Activated T-cell treated with anti-CD3 and anti-CD28 coated beads, Interleukin-2, amount 50 U/mL, for 72 hours (primary cell): ENCODE measurements at regions not wholly inside any gene's neighbourhood (a gene's known extent, or its start where the extent isn't known, plus 50 kb on each side); places are given as distances from the start of the nearest gene placed in this dataset.

Experiments
- ATAC-seq, 2 donors: fragments of 150-1000 bp; cut with Tn5 transposase; replicated peaks in 1 of 2; 2 replicates each; pipeline ENCODE4 v1.10.0; 2021; ENCODE audit warnings: moderate library complexity in 2 of 2, mild to moderate bottlenecking in 1 of 2
- DNase-seq, 2 donors: peaks; one replicate each; pipeline ENCODE4 v3.0.0; 2021 to 2022; ENCODE audit warnings: mixed read lengths in 1 of 2
- H3K27ac Mint-ChIP-seq: one replicate; pipeline ENCODE4 v1.8.0; 2022; ENCODE audit warnings: mild to moderate bottlenecking, moderate library complexity, mixed read lengths
- H3K27me3 Mint-ChIP-seq: one replicate; pipeline ENCODE4 v1.8.0; 2022; ENCODE audit warnings: low read depth, mixed read lengths
- H3K36me3 Mint-ChIP-seq, 2 donors: one replicate each; pipeline ENCODE4 v1.8.0; 2022; ENCODE audit warnings: mixed read lengths in 2 of 2, mild to moderate bottlenecking in 1 of 2; ENCODE audit not compliant: insufficient read depth in 2 of 2
- H3K4me1 Mint-ChIP-seq: one replicate; pipeline ENCODE4 v1.8.0; 2022; ENCODE audit warnings: low read depth, mixed read lengths
- H3K4me3 Mint-ChIP-seq, 2 donors: one replicate each; pipeline ENCODE4 v1.8.0; 2022; ENCODE audit warnings: mild to moderate bottlenecking in 2 of 2, mixed read lengths in 2 of 2, moderate library complexity in 2 of 2
- H3K9me3 Mint-ChIP-seq, 2 donors: one replicate each; pipeline ENCODE4 v1.8.0; 2022; ENCODE audit warnings: mixed read lengths in 2 of 2

GRCh38 chr13:70473907-70474306 lies 365.7 kb upstream of the KLHL1 start:
- DNase-seq (no peak), ATAC-seq (no peak)
- Mint-ChIP-seq H3K27ac (no peak overlapping the region), H3K4me3 (no peak overlapping the region), H3K9me3 (peaks cover 0 to 6% of the 10 kb centered on the region in 2 donors), H3K4me1 (no peaks in the 10 kb centered on the region), H3K27me3 (no peaks in the 10 kb centered on the region), H3K36me3 (no peaks in the 10 kb centered on the region)

- ATAC-seq (no peak), DNase-seq (no peak)
- H3K4me1 Mint-ChIP-seq: no peaks in the 10 kb centered on the region
- no peaks in the 10 kb centered on the region for H3K27me3 Mint-ChIP-seq
- peaks cover under 1 to 2% of the 10 kb centered on the region in 2 donors for H3K9me3 Mint-ChIP-seq
- no peak overlapping the region for H3K27ac Mint-ChIP-seq
- no peaks in the 10 kb centered on the region for H3K36me3 Mint-ChIP-seq
- H3K4me3 Mint-ChIP-seq: no peak overlapping the region
Measured at GRCh38 chr13:70469077-70469476, 360.8 kb upstream of the KLHL1 start.

GRCh38 chr13:70457474-70457873 lies 349.2 kb upstream of the KLHL1 start:
- no peak overlapping the region for H3K27ac Mint-ChIP-seq
- peaks cover 0 to 1% of the 10 kb centered on the region in 2 donors for H3K36me3 Mint-ChIP-seq
- peaks cover 12 to 19% of the 10 kb centered on the region in 2 donors for H3K9me3 Mint-ChIP-seq
- H3K27me3 Mint-ChIP-seq: no peaks in the 10 kb centered on the region
- no peaks in the 10 kb centered on the region for H3K4me1 Mint-ChIP-seq
- DNase-seq (no peak), ATAC-seq (no peak)
- no peak overlapping the region for H3K4me3 Mint-ChIP-seq

DNA sequence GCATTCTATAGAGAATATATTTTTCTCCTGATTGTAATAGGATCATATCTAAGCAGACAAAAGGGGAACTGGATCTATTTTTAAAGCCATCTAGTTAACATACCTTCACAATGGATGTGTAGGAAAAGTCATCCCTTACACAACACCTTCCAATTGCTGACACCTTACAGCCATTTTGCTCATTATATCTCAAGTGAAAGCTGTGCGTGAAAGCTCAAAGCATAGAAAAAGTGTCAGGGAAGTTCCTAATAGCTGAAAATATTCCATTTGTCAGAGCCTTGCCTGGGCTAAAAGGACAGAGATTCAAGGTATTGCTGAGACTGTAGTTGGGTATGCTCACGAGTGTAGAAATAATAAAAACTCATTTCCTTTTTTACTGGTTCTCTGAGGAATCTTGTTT lies 340.6 kb upstream of the KLHL1 start:
- Mint-ChIP-seq H3K36me3 (no peaks in the 10 kb centered on the region), H3K27ac (no peak overlapping the region), H3K27me3 (no peaks in the 10 kb centered on the region), H3K4me3 (no peak overlapping the region), H3K9me3 (peaks cover 1 to 6% of the 10 kb centered on the region in 2 donors), H3K4me1 (no peaks in the 10 kb centered on the region)
- no peak for ATAC-seq
- no peak for DNase-seq

GRCh38 chr13:70432276-70432805 lies 324.1 kb upstream of the KLHL1 start:
- no peak overlapping the region for H3K27ac Mint-ChIP-seq
- H3K9me3 Mint-ChIP-seq: peaks cover 3% of the 10 kb centered on the region in 2 donors
- H3K27me3 Mint-ChIP-seq: no peaks in the 10 kb centered on the region
- no peak for ATAC-seq
- no peak overlapping the region for H3K4me3 Mint-ChIP-seq
- H3K4me1 Mint-ChIP-seq: no peaks in the 10 kb centered on the region
- DNase-seq: no peak
- H3K36me3 Mint-ChIP-seq: no peaks in the 10 kb centered on the region

- H3K4me1 Mint-ChIP-seq: no peaks in the 10 kb centered on the region
- no peak overlapping the region for H3K27ac Mint-ChIP-seq
- H3K36me3 Mint-ChIP-seq: no peaks in the 10 kb centered on the region
- no peak for DNase-seq
- H3K4me3 Mint-ChIP-seq: no peak overlapping the region
- no peak for ATAC-seq
- no peaks in the 10 kb centered on the region for H3K27me3 Mint-ChIP-seq
- H3K9me3 Mint-ChIP-seq: peaks cover 0 to 4% of the 10 kb centered on the region in 2 donors
Measured at GRCh38 chr13:70430256-70430655, 322.0 kb upstream of the KLHL1 start.

DNA sequence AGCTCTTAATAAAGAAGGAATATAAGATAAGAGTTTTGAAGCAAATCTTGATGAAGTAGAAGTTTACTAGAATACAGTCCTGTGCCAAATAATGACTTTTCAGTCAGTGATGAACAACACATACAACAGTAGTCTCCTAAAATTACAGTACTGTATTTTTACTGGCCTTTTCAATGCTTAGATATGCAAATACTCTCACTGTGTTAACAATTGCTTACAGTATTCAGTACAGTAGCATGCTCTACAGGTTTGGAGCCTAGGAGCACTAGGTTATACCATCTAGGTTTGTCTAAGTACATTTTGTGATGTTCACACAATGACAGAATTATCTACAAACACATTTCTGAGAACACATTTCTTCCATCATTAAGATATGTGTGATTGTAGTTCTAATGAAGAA lies 316.7 kb upstream of the KLHL1 start:
- no peak for ATAC-seq
- DNase-seq: no peak
- Mint-ChIP-seq H3K36me3 (no peaks in the 10 kb centered on the region), H3K9me3 (peaks cover 2 to 4% of the 10 kb centered on the region in 2 donors), H3K4me3 (no peak overlapping the region), H3K27ac (no peak overlapping the region), H3K27me3 (no peaks in the 10 kb centered on the region), H3K4me1 (no peaks in the 10 kb centered on the region)

DNA sequence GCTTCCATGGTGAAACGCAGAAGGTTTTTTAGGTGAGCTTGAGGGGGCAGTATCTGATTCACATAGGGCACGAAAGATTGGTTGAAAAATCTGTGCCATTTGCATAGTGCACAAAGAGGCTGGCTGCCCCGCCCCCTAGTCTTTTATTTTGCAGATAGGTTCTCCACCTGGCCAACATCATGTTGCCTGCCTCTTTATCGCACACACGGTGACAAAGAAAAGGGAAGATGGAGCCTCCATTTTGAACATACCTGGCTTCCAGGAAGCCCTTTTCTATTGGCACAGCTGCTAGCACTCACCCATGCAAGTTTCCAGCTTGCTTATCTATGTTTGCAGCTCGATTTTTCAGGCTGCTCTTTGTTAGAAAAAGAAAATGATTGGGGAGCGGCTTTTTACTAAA lies 316.2 kb upstream of the KLHL1 start:
- Mint-ChIP-seq H3K4me1 (no peaks in the 10 kb centered on the region), H3K4me3 (no peak overlapping the region), H3K27me3 (no peaks in the 10 kb centered on the region), H3K36me3 (no peaks in the 10 kb centered on the region), H3K9me3 (peaks cover 2 to 4% of the 10 kb centered on the region in 2 donors), H3K27ac (no peak overlapping the region)
- DNase-seq (no peak), ATAC-seq (no peak)

DNA sequence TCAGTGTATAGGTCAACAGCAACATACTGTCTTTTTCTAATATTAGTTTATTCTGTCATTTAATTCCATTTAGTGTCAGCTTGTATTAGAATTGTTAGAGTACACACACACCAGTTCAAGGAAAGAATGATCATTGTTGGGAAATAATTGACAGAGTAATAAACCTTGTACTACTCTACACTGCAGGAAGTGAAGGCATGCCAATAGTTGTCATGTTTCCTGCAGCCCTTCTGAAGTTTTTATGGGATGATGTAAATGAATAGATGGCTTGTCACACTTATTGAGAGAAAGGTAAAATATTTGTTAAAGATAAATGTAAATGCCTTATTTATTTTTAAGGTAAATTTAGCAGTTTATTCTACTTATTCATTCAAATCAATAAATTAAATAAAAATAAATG lies 306.9 kb upstream of the KLHL1 start:
- no peak for DNase-seq
- no peak for ATAC-seq
- Mint-ChIP-seq H3K4me3 (no peak overlapping the region), H3K27me3 (no peaks in the 10 kb centered on the region), H3K4me1 (no peaks in the 10 kb centered on the region), H3K9me3 (peaks cover 8 to 12% of the 10 kb centered on the region in 2 donors), H3K27ac (no peak overlapping the region), H3K36me3 (no peaks in the 10 kb centered on the region)

DNA sequence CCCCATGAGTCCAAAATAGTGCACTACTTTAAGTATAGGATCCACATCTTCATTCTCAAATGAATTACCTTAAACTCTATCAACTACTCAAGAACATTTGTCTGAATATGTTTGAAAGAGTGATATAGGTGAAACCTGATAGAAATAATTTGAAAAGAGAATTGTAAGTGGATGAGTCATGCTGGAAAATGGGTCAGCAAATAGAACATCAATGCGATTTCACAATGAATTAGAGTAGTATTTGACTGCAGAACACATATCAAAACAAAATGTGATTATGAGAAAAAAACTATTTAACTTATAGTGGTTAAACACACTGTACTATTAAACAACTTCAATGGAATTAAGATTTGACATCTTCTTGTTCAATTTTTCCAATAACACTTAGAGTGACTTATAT lies 300.6 kb upstream of the KLHL1 start:
- ATAC-seq (no peak), DNase-seq (no peak)
- H3K4me1 Mint-ChIP-seq: no peaks in the 10 kb centered on the region
- H3K9me3 Mint-ChIP-seq: peaks cover 8 to 10% of the 10 kb centered on the region in 2 donors
- H3K4me3 Mint-ChIP-seq: no peak overlapping the region
- no peak overlapping the region for H3K27ac Mint-ChIP-seq
- no peaks in the 10 kb centered on the region for H3K36me3 Mint-ChIP-seq
- H3K27me3 Mint-ChIP-seq: no peaks in the 10 kb centered on the region

DNA sequence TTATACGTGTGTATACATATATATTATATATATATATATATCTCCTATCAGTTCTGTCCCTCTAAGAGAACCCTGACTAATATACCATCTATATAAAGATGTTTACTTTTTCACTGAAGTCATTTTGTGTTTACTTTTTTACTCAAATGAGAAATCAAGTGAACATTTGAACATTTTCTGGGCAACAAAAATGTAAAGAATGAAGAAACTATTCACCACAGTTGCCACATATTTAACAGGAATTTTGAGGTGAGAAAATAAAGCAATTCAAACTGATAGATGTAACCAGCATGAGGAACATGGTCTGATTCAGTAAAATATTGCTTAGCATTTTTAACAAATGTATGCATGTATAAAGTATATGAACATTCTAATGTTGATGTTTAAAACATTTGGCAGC lies 299.2 kb upstream of the KLHL1 start:
- Mint-ChIP-seq H3K27ac (no peak overlapping the region), H3K4me1 (no peaks in the 10 kb centered on the region), H3K4me3 (no peak overlapping the region), H3K27me3 (no peaks in the 10 kb centered on the region), H3K36me3 (no peaks in the 10 kb centered on the region), H3K9me3 (peaks cover 5 to 7% of the 10 kb centered on the region in 2 donors)
- DNase-seq: no peak
- no peak for ATAC-seq

DNA sequence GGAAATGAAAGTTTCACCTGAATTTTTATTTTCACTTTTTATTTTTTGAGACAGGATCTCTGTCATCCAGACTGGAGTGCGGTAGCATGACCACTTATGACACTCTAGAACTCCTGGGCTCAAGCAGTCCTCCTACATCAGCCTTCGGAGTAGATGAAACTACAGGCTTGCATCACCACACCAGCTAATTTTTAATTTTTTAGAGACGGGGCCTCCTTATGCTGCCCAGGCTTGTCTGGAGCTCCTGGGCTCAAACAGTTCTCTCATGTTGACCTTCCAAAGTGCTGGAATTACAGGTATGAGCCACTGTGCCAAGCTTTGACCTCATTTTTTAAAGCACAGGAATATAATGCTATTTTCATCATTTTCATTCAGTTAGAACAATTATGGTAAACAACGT lies 297.0 kb upstream of the KLHL1 start:
- Mint-ChIP-seq H3K4me3 (no peak overlapping the region), H3K27me3 (no peaks in the 10 kb centered on the region), H3K9me3 (peaks cover under 1 to 4% of the 10 kb centered on the region in 2 donors), H3K36me3 (no peaks in the 10 kb centered on the region), H3K27ac (no peak overlapping the region), H3K4me1 (no peaks in the 10 kb centered on the region)
- no peak for ATAC-seq
- no peak for DNase-seq

DNA sequence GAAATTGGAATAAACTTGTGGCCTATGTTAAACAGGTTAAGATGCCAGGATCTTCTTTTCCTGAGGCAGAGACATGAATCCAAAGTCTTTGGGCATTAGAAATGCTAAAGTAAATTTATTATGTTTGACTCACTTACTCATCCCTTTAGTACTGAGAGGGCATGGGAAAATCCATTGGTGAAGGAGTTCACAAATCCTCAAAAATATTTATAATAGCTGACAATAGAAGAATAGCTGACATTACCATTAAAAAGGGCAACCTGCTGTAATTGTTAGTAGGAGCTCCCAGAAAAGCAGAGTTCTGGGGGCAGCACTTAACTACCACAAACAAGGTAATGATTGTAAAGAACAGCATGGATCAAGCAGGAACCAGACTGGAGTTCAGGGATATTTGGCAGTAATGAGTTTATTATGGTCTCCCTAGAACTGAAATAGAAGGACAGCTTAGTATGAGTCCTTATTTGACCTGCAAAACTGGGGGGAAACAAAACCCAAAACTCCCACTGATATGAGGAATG lies 285.8 kb upstream of the KLHL1 start:
- DNase-seq (no peak), ATAC-seq (no peak)
- no peaks in the 10 kb centered on the region for H3K36me3 Mint-ChIP-seq
- H3K27me3 Mint-ChIP-seq: no peaks in the 10 kb centered on the region
- no peak overlapping the region for H3K27ac Mint-ChIP-seq
- no peak overlapping the region for H3K4me3 Mint-ChIP-seq
- H3K9me3 Mint-ChIP-seq: peaks cover 6% of the 10 kb centered on the region in 2 donors
- no peaks in the 10 kb centered on the region for H3K4me1 Mint-ChIP-seq

DNA sequence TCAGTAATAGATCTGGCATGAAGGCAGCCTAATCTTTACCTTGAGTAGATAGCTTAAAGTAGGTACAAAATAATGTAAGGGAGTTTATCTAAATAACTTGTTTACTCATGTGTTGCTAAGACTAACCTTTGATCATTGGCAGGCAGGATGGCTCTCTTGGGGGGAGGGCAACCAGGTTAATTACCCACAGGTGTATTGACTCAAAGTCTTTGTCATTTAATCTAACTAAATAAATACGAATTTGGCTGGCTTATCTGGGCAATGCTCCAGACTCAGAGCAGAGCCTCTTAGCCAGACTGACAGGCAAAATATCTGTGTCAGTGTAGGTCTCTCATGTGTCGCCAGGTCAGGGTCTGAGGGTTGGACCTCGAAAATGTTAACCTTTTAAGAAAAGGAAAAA lies 283.4 kb upstream of the KLHL1 start:
- DNase-seq: no peak
- Mint-ChIP-seq H3K27me3 (no peaks in the 10 kb centered on the region), H3K4me3 (no peak overlapping the region), H3K4me1 (no peaks in the 10 kb centered on the region), H3K36me3 (no peaks in the 10 kb centered on the region), H3K27ac (no peak overlapping the region), H3K9me3 (peaks cover 0 to 6% of the 10 kb centered on the region in 2 donors)
- ATAC-seq: no peak
